ENCODE measurements at regions not wholly inside any gene's neighbourhood (a gene's known extent, or its start where the extent isn't known, plus 50 kb on each side); places are given as distances from the start of the nearest gene placed in this dataset.
"Not testable (repeated sequence)": the region's sequence is repeated elsewhere in the genome, so short reads cannot be mapped to it uniquely, and the experiment has no call there.

DNA sequence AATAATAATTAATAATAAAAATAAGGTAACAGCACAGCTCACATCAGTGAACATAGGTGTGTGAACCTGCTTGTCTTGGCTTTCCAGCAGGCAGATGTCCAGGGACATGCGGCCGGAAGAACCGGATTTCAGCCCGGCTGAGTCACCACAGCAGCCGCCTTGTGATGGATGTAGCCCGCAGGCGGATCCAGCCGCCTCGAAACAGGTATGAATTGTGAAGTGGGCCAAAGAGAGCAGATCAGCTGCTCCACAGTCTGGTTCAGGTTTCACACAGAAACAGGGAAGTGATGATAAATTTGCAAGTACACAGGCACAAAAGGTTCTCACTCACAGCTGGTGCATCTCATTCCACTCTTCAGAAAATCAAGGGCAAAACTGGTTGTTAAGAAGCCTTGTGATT, 55.1 kb downstream of the ID4 start:
- no peaks in the 10 kb centered on the region for H3K36me3 Mint-ChIP-seq
- H3K27me3 Mint-ChIP-seq = peaks cover 7% of the 10 kb centered on the region
- no peak overlapping the region for H3K27ac Mint-ChIP-seq
- peaks cover 6% of the 10 kb centered on the region for H3K9me3 Mint-ChIP-seq
- no peaks in the 10 kb centered on the region for H3K4me1 Mint-ChIP-seq
- H3K4me3 Mint-ChIP-seq = no peak overlapping the region

DNA sequence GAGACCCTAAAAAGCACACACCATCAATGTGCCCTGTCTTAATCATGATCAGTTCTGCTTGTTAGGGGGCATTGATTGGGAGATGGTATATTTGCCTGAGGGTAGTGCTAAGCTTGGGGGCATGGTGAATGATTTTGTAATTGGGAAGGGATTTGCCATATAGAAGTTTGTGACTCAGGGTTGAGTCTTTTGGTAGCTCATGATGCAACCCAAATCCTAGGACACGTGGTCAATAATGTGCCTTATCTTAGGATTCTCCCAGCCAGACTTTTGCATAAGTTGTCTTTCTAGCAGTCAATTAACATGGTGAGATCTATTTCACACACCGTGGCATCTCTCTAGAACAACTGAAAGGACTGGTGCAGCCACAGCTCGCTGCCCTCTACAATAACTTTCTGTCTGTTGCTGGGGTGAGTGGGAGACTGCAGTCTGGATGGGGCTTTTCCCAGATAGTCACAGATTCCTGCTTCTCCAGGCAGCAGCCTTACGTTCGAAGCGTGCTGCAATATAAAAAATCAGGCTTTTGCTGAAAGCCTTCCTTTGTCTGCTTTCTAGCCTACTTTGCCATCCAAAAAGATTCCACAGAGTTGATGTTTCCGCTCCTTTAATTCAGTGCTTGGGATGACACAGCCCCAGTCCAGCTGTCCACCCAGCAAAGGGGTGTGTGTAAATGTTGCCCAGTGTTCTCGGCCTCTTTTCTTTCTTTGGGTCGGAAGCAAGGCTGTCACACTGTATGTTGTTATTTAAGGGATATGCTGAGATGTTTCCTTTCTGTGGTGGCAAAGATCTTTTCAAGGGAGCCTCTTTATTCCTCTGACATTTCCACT, 58.9 kb downstream of the ID4 start:
- Mint-ChIP-seq H3K4me3 (no peak overlapping the region), H3K27me3 (no peaks in the 10 kb centered on the region), H3K36me3 (no peaks in the 10 kb centered on the region), H3K27ac (no peak overlapping the region), H3K9me3 (peaks cover 1% of the 10 kb centered on the region), H3K4me1 (no peaks in the 10 kb centered on the region)

DNA sequence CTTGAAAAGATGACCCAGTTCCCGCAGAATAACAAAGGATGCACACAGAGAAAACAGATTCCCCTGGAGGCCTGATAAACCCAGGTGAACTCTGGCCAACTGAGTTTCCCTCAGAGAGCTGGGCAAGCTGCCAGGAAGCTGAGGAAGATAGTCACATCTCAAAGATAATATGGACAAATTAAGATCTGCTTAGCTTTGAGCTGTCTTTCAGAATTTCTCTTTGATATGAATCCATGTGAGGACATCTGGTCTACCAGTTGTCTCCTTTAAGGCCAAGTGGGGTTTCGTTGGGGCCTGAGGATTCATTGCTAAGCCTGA, 59.5 kb downstream of the ID4 start:
- H3K27ac Mint-ChIP-seq = no peak overlapping the region
- H3K36me3 Mint-ChIP-seq = no peaks in the 10 kb centered on the region
- H3K4me3 Mint-ChIP-seq = no peak overlapping the region
- no peaks in the 10 kb centered on the region for H3K4me1 Mint-ChIP-seq
- H3K9me3 Mint-ChIP-seq = peaks cover 5% of the 10 kb centered on the region
- H3K27me3 Mint-ChIP-seq = no peaks in the 10 kb centered on the region

DNA sequence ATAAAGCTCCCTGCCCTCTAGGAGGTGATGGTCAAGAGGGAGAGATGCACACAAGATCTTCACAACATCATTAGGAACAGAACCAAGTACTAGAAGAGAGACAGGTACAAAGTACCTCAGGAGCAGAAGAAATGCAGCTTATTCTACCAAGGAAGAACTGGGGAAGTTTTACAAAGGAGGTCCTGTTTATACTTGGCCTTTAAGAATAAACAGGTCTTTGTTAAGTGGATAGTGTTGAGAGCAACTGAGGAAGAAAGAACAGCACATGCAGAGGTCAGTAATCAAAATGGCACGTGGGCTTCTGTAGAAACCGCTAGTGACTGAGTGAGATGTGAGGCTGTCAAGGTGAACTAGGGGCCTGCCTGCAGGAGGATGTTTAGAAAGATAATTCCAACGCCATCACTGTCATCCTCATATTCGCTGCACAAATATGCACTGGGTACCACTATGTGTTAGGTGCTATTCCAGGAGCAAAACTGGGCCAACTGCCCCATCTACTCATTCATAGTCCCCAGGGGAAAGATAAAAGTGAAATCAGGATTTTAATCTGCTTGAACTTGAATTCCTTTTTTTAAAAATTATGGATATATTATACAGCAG, 61.1 kb downstream of the ID4 start:
- no peak overlapping the region for H3K27ac Mint-ChIP-seq
- H3K4me1 Mint-ChIP-seq = no peaks in the 10 kb centered on the region
- H3K27me3 Mint-ChIP-seq = no peaks in the 10 kb centered on the region
- no peak overlapping the region for H3K4me3 Mint-ChIP-seq
- H3K9me3 Mint-ChIP-seq = peaks cover 5% of the 10 kb centered on the region
- no peaks in the 10 kb centered on the region for H3K36me3 Mint-ChIP-seq

DNA sequence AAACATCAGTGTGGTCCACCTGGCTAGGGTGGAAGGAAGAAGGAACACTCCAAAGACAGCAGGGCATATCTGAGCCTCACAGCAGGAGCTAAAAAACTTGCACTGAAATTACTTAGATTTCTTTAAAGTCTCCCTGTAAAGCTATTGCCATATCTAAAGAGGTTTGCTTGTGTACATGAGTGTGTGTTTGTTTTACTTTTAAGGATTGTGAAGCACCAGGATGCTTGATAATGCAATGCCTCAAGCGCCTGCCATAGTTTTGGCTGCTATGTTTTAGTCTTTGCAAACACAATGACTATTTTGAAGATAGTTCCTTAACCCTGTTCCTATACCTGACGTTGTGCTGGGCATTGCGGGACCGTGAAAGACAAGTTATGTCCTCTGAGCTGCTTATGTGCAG, 65.0 kb downstream of the ID4 start:
- Mint-ChIP-seq H3K27me3 (no peaks in the 10 kb centered on the region), H3K27ac (no peak overlapping the region), H3K36me3 (no peaks in the 10 kb centered on the region), H3K4me3 (no peak overlapping the region), H3K9me3 (peaks cover 11% of the 10 kb centered on the region), H3K4me1 (no peaks in the 10 kb centered on the region)

DNA sequence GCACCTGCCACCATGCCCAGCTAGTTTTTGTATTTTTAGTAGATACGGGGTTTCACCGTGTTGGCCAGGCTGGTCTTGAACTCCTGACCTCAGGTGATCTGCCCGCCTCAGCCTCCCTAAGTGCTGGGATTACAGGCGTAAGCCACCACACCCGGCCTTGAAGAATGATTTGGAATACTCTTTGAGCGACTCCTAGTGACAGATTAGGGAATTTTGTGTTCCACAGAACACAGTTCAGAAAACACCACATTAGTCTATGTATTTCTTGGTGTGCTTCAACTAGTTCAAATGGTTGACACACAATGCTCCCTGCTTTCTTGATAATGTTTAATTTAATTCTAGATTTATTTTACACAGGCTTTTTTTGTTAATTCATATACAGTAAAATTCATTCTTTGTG, 67.2 kb downstream of the ID4 start:
- not testable (repeated sequence) for H3K4me3 Mint-ChIP-seq

DNA sequence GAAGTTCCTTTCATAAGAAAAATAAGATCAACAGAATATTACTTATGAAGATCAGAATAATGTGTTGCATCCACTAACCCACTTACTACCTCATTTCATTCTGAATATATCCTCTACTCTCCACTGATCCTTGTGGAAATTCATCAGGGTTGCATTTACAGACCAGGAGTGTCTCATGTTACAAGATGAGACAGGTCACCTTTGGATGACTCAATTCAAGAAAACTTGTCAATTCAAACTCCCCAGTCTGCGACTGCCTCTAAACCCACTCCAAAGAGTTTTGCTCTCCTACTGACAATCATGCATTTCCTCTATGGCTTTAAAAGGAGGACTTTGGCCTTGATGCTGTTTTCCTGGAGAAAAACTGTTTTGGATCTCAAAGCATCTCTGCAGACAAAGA, 68.4 kb downstream of the ID4 start:
- no peaks in the 10 kb centered on the region for H3K27me3 Mint-ChIP-seq
- H3K27ac Mint-ChIP-seq = no peak overlapping the region
- H3K4me1 Mint-ChIP-seq = no peaks in the 10 kb centered on the region
- no peak overlapping the region for H3K4me3 Mint-ChIP-seq
- H3K36me3 Mint-ChIP-seq = no peaks in the 10 kb centered on the region
- H3K9me3 Mint-ChIP-seq = peaks cover 11% of the 10 kb centered on the region

More for the DNA sequence above, 67.2 kb downstream of the ID4 start:
- H3K27ac Mint-ChIP-seq, H3K27me3 Mint-ChIP-seq, H3K4me1 Mint-ChIP-seq, H3K36me3 Mint-ChIP-seq: not testable (repeated sequence)
- H3K9me3 Mint-ChIP-seq = peaks cover 11% of the 10 kb centered on the region

DNA sequence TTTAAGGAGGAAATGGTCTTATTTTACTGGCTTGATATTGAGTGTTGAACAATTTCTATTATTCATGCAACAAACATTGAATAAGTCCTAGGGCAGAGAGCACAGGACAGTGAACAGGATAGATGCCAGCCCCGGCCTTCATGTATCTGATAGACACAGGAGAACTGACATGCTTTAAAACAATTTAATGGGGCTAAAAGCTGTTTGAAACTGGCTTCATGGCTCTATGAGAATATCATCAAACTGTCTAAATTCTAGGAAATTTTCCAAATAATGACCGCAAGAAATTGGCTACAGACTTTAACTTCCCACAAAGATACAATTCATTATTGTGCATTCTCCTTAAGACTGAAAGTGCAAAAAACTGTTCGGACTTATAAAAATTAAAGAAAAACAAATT, 69.0 kb downstream of the ID4 start:
- Mint-ChIP-seq H3K27me3 (no peaks in the 10 kb centered on the region), H3K9me3 (peaks cover 9% of the 10 kb centered on the region), H3K4me1 (no peaks in the 10 kb centered on the region), H3K36me3 (no peaks in the 10 kb centered on the region), H3K27ac (no peak overlapping the region), H3K4me3 (no peak overlapping the region)

DNA sequence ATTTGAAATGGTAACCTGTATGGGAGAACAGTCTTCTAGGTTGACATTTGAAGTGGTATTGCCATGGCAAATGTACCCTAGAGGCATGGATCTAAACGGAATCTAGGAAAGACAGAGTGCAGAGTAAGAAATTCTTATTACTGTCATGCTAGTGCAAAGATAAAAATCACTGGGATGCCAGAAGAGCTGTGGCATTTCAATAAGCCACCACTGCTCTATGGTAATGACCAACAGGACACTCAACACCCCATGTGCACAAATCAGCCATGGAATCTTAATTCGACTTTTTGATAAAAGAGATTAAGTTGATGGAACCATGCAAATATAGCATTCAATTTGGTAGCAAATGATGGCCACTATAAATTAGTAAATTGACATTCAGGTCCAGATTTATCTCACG, 74.1 kb downstream of the ID4 start:
- Mint-ChIP-seq H3K4me3 (no peak overlapping the region), H3K36me3 (no peaks in the 10 kb centered on the region)

DNA sequence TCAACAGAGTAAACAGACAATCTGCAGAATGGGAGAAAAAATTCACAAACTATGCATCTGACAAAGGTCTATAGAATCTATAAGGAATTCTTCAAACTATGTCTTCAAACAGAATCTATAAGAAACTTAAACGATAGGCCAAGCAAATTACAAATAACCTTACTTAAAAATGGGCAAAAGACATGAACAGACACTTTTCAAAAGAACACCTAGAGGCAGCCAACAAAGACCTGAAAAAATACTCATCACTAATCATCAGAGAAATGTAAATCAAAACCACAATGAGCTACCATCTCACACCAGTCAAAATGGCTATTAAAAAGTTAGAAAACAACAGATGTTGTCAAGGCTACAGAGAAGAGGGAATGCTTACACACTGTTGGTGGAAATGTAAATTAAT, 81.3 kb downstream of the ID4 start:
- Mint-ChIP-seq H3K4me1 (no peaks in the 10 kb centered on the region), H3K9me3 (peaks cover 21% of the 10 kb centered on the region), H3K27ac (no peak overlapping the region), H3K27me3 (peaks cover 3% of the 10 kb centered on the region), H3K36me3 (no peaks in the 10 kb centered on the region), H3K4me3 (no peak overlapping the region)

More for the DNA sequence above, 74.1 kb downstream of the ID4 start:
- no peaks in the 10 kb centered on the region for H3K4me1 Mint-ChIP-seq
- H3K27ac Mint-ChIP-seq = no peak overlapping the region
- H3K27me3 Mint-ChIP-seq = peaks cover 3% of the 10 kb centered on the region
- peaks cover 15% of the 10 kb centered on the region for H3K9me3 Mint-ChIP-seq

DNA sequence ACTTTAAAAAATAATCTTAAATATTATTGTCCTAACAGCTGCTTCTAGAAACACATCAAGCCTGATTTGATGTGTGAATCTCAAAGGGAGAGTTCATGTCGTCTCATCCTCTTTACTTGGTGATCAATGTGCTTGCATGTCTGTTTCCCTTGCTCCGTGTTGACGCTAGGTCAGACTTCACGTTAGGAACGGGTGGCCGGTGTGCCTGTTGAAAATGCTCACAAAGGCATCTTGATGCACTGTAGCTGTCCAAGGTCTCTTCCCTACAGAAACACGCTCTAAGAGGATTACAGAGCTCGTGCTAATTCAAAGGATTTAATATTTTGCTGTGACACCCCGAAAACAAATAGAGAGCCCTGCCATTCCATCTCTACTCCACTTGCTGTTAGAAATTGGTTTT, 84.6 kb downstream of the ID4 start:
- Mint-ChIP-seq H3K9me3 (peaks cover 4% of the 10 kb centered on the region), H3K27me3 (peaks cover 4% of the 10 kb centered on the region), H3K27ac (no peak overlapping the region), H3K4me3 (no peak overlapping the region), H3K36me3 (no peaks in the 10 kb centered on the region), H3K4me1 (no peaks in the 10 kb centered on the region)

DNA sequence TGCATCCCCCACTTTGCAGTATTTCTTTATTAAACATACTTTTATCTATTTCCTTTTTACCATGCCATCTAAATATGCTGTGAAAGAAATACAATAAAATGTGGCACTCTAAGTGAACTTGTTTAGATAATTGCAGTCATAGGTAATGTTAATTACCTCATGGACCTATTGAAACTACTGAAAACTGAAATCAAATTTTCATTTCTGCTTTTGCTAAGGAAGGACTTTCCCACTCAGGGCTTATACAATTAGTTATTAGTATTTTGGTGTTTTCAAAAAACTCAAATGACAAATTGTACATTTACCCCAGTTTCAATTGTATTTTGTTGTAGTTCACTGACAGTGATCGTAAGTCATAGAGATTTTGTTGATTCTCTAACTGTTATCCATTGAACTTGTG, 88.4 kb downstream of the ID4 start:
- Mint-ChIP-seq H3K27me3 (peaks cover 6% of the 10 kb centered on the region), H3K4me1 (no peaks in the 10 kb centered on the region), H3K4me3 (no peak overlapping the region), H3K9me3 (peaks cover 4% of the 10 kb centered on the region), H3K27ac (no peak overlapping the region), H3K36me3 (no peaks in the 10 kb centered on the region)

DNA sequence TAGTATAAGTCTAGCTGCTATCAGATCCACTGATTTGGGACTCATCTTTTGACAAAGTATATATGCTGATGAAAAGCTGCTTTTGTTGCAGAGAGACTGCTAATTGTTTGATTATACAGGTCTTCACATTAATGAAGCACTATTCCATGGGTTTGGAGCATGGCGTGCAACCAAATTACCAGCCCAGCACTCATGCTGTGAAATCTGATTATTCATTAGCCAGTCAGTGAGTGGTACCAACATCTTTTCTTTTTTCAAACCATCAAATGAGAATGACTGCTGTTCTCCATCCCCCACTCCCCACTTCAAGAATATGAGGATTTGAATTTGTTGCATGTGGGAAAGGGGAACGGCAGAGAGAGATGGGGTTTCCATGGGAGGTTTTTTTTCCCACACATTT, 91.3 kb downstream of the ID4 start:
- Mint-ChIP-seq H3K4me3 (no peak overlapping the region), H3K36me3 (no peaks in the 10 kb centered on the region), H3K4me1 (no peaks in the 10 kb centered on the region), H3K27me3 (peaks cover 8% of the 10 kb centered on the region), H3K27ac (no peak overlapping the region), H3K9me3 (peaks cover 4% of the 10 kb centered on the region)

DNA sequence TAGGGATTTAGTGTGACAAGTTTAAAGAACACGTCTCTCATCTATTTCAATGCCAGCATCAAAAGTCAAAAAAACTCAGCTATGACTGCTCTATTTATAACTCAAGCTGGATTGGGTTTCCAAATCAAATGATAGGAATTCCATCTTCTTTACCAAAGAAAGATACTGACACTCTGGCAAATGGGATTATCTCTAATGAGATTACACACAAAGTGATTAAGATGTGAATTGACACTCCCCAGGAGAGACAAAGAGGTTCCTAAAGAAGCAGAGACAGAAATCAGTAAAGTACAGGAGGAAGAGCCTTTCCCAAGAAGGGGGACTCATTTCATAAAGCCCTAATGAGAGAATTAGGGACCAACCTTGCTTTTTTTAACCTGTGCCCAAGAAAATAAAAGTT, 92.1 kb downstream of the ID4 start:
- Mint-ChIP-seq H3K4me3 (no peak overlapping the region), H3K27me3 (peaks cover 7% of the 10 kb centered on the region), H3K27ac (no peak overlapping the region), H3K4me1 (no peaks in the 10 kb centered on the region), H3K9me3 (peaks cover 4% of the 10 kb centered on the region), H3K36me3 (no peaks in the 10 kb centered on the region)

DNA sequence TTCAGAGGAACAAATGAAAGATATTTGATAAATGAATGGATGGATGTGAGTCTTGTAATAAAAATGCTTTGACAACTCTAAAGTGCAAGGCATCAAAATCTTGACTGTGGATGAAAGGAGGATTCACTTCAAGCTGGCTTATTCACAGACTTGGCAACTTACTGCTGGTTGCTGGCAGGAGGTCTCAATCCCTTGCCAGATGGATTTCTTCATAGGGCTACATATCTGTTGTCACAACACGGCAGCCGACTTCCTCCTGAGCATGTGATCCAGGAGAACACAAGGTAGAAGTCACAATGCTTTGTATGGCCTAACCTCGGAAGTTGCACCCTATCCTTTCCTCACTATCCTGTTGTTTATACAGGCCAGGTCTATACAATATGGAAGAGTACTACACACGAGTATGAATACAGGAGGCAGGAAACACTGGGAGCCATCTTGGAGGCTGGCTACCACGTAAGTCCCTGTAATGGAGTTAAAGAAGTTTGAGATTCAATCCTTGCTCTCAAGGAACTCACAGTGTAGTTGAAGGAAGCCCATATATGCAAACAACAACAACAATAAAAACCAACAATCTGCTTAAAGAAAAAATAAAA, 97.9 kb downstream of the ID4 start:
- H3K36me3 Mint-ChIP-seq = peaks cover 1% of the 10 kb centered on the region
- no peaks in the 10 kb centered on the region for H3K9me3 Mint-ChIP-seq
- H3K4me3 Mint-ChIP-seq = no peak overlapping the region
- no peak overlapping the region for H3K27ac Mint-ChIP-seq
- no peaks in the 10 kb centered on the region for H3K4me1 Mint-ChIP-seq
- H3K27me3 Mint-ChIP-seq = peaks cover 2% of the 10 kb centered on the region

DNA sequence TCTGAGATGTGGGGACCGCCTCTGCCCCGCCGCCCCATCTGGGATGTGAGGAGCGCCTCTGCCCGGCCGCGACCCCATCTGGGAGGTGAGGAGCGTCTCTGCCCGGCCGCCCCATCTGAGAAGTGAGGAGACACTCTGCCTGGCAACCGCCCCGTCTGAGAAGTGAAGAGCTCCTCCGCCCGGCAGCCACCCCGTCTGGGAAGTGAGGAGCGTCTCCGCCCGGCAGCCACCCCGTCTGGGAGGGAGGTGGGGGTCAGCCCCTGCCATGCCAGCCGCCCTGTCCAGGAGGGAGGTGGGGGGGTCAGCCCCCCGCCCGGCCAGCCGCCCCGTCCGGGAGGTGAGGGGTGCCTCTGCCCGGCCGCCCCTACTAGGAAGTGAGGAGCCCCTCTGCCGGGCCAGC, 102.2 kb downstream of the ID4 start:
- H3K27ac Mint-ChIP-seq, H3K4me1 Mint-ChIP-seq, H3K4me3 Mint-ChIP-seq, H3K27me3 Mint-ChIP-seq, H3K9me3 Mint-ChIP-seq, H3K36me3 Mint-ChIP-seq: not testable (repeated sequence)

Data from activated naive CD4-positive, alpha-beta T cell treated with anti-CD3 and anti-CD28 coated beads, Interleukin-2, amount 50 U/mL, for 24 hours (primary cell).